Naive thymus-derived CD8-positive, alpha-beta T cell (primary cell): ENCODE measurements at regions not wholly inside any gene's neighbourhood (a gene's known extent, or its start where the extent isn't known, plus 50 kb on each side); places are given as distances from the start of the nearest gene placed in this dataset.

Experiments
- ATAC-seq, 2 donors: fragments of 150-1000 bp; cut with Tn5 transposase in 1 of 2; sonication (Bioruptor Pico), chemical (Tn5 transposase) in 1 of 2; 1 replicate in 1 of 2; 2 replicates in 1 of 2; pipeline ENCODE4 v1.10.0; 2021; ENCODE audit warnings: mild to moderate bottlenecking in 2 of 2, moderate library complexity in 2 of 2
- POLR2A ChIA-PET: fragments of 350-600 bp; sonication (Branson Sonifier 250); formaldehyde crosslinking; loops from one replicate; lab custom pipeline; 2021; ENCODE audit warnings: antibody characterized with exemption; lab: Charles Lee
- DNase-seq, 10 donors: peaks; one replicate each; pipeline versions ENCODE4 v3.0.0 to v3.0.0-alpha.2; 2020 to 2022
- H3K27ac Mint-ChIP-seq, 10 donors: one replicate each; pipeline ENCODE4 v1.8.0; 2020 to 2022; ENCODE audit warnings: mild to moderate bottlenecking in 10 of 10, mixed read lengths in 10 of 10, moderate library complexity in 4 of 10, inconsistent platforms in 1 of 10
- H3K27me3 Mint-ChIP-seq, 5 donors: one replicate each; pipeline ENCODE4 v1.8.0; 2021 to 2022; ENCODE audit warnings: mixed read lengths in 5 of 5
- H3K36me3 Mint-ChIP-seq, 3 donors: one replicate each; pipeline ENCODE4 v1.8.0; 2020 to 2022; ENCODE audit warnings: mixed read lengths in 3 of 3, mild to moderate bottlenecking in 2 of 3, inconsistent platforms in 1 of 3
- H3K4me1 Mint-ChIP-seq, 4 donors: one replicate each; pipeline ENCODE4 v1.8.0; 2021 to 2022; ENCODE audit warnings: mixed read lengths in 4 of 4
- H3K4me3 Mint-ChIP-seq, 10 donors: one replicate each; pipeline ENCODE4 v1.8.0; 2020 to 2022; ENCODE audit warnings: mild to moderate bottlenecking in 10 of 10, mixed read lengths in 10 of 10, moderate library complexity in 6 of 10, inconsistent platforms in 1 of 10
- H3K9me3 Mint-ChIP-seq, 9 donors: one replicate each; pipeline ENCODE4 v1.8.0; 2020 to 2022; ENCODE audit warnings: mixed read lengths in 9 of 9, mild to moderate bottlenecking in 3 of 9, inconsistent platforms in 1 of 9, moderate library complexity in 1 of 9

- no peak for DNase-seq
- no peaks in the 10 kb centered on the region for H3K36me3 Mint-ChIP-seq
- H3K4me1 Mint-ChIP-seq, result no peaks in the 10 kb centered on the region
- POLR2A ChIA-PET, result no interaction called here
- peaks cover 0 to 4% (median 1%) of the 10 kb centered on the region in 5 donors for H3K27me3 Mint-ChIP-seq
- no peak overlapping the region for H3K27ac Mint-ChIP-seq
- H3K9me3 Mint-ChIP-seq, result peaks cover 0 to 5% (median 0%) of the 10 kb centered on the region in 9 donors
- no peak for ATAC-seq
- H3K4me3 Mint-ChIP-seq, result no peak overlapping the region
Measured at GRCh38 chr6:63446405-63446804, 125.9 kb upstream of the LOC128125822 start.

GRCh38 chr6:63447134-63447533 is 125.1 kb upstream of the LOC128125822 start:
- no peak for ATAC-seq
- POLR2A ChIA-PET, result no interaction called here

GRCh38 chr6:63448229-63448628 is 124.1 kb upstream of the LOC128125822 start:
- H3K4me1 Mint-ChIP-seq, result no peaks in the 10 kb centered on the region
- no peaks in the 10 kb centered on the region for H3K36me3 Mint-ChIP-seq
- peaks cover 0 to 5% (median 0%) of the 10 kb centered on the region in 9 donors for H3K9me3 Mint-ChIP-seq
- POLR2A ChIA-PET, result no interaction called here
- H3K27ac Mint-ChIP-seq, result no peak overlapping the region
- H3K4me3 Mint-ChIP-seq, result no peak overlapping the region
- DNase-seq, result no peak
- ATAC-seq, result no peak
- peaks cover 0 to 4% (median 1%) of the 10 kb centered on the region in 5 donors for H3K27me3 Mint-ChIP-seq

More at GRCh38 chr6:63447134-63447533, 125.1 kb upstream of the LOC128125822 start:
- Mint-ChIP-seq H3K4me3 (no peak overlapping the region), H3K9me3 (peaks cover 0 to 5% (median 0%) of the 10 kb centered on the region in 9 donors), H3K4me1 (no peaks in the 10 kb centered on the region), H3K27me3 (peaks cover 0 to 4% (median 1%) of the 10 kb centered on the region in 5 donors), H3K36me3 (no peaks in the 10 kb centered on the region), H3K27ac (no peak overlapping the region)
- no peak for DNase-seq

GRCh38 chr6:63449714-63450113 is 122.6 kb upstream of the LOC128125822 start:
- H3K9me3 Mint-ChIP-seq, result peaks cover 0 to 5% (median 0%) of the 10 kb centered on the region in 9 donors
- H3K27ac Mint-ChIP-seq, result no peak overlapping the region
- POLR2A ChIA-PET, result no interaction called here
- ATAC-seq (no peak), DNase-seq (no peak)
- H3K27me3 Mint-ChIP-seq, result peaks cover 0 to 4% (median 1%) of the 10 kb centered on the region in 5 donors
- H3K4me3 Mint-ChIP-seq, result no peak overlapping the region
- H3K36me3 Mint-ChIP-seq, result no peaks in the 10 kb centered on the region
- no peaks in the 10 kb centered on the region for H3K4me1 Mint-ChIP-seq

GRCh38 chr6:63451238-63451637 is 121.0 kb upstream of the LOC128125822 start:
- Mint-ChIP-seq H3K27ac (no peak overlapping the region), H3K9me3 (peaks cover 0 to 5% (median 0%) of the 10 kb centered on the region in 9 donors), H3K27me3 (peaks cover 0 to 4% (median 0%) of the 10 kb centered on the region in 5 donors), H3K36me3 (no peaks in the 10 kb centered on the region), H3K4me3 (no peak overlapping the region), H3K4me1 (no peaks in the 10 kb centered on the region)
- DNase-seq (no peak), ATAC-seq (no peak)
- POLR2A ChIA-PET, result no interaction called here

- Mint-ChIP-seq H3K36me3 (no peaks in the 10 kb centered on the region), H3K27ac (no peak overlapping the region), H3K4me3 (no peak overlapping the region), H3K9me3 (peaks cover 0 to 5% (median 0%) of the 10 kb centered on the region in 9 donors), H3K4me1 (no peaks in the 10 kb centered on the region), H3K27me3 (peaks cover 0 to 5% (median 0%) of the 10 kb centered on the region in 5 donors)
- no peak for ATAC-seq
- no peak for DNase-seq
- POLR2A ChIA-PET, result no interaction called here
Measured at GRCh38 chr6:63452125-63452524, 120.2 kb upstream of the LOC128125822 start.

GRCh38 chr6:63456734-63457133 is 115.5 kb upstream of the LOC128125822 start:
- ATAC-seq (no peak), DNase-seq (no peak)
- no peaks in the 10 kb centered on the region for H3K36me3 Mint-ChIP-seq
- POLR2A ChIA-PET, result no interaction called here
- no peaks in the 10 kb centered on the region for H3K4me1 Mint-ChIP-seq
- H3K27ac Mint-ChIP-seq, result no peak overlapping the region
- no peaks in the 10 kb centered on the region for H3K9me3 Mint-ChIP-seq
- no peak overlapping the region for H3K4me3 Mint-ChIP-seq
- H3K27me3 Mint-ChIP-seq, result peaks cover 3 to 9% (median 5%) of the 10 kb centered on the region in 5 donors

- Mint-ChIP-seq H3K4me3 (no peak overlapping the region), H3K27ac (no peak overlapping the region), H3K27me3 (peaks cover 3 to 9% (median 5%) of the 10 kb centered on the region in 5 donors), H3K36me3 (no peaks in the 10 kb centered on the region), H3K4me1 (no peaks in the 10 kb centered on the region), H3K9me3 (no peaks in the 10 kb centered on the region)
- POLR2A ChIA-PET, result no interaction called here
- no peak for DNase-seq
- ATAC-seq, result no peak
Measured at GRCh38 chr6:63458480-63459115, 113.7 kb upstream of the LOC128125822 start.

- H3K36me3 Mint-ChIP-seq, result no peaks in the 10 kb centered on the region
- H3K4me1 Mint-ChIP-seq, result no peaks in the 10 kb centered on the region
- no peak overlapping the region for H3K27ac Mint-ChIP-seq
- ATAC-seq (no peak), DNase-seq (no peak)
- POLR2A ChIA-PET, result no interaction called here
- no peak overlapping the region for H3K4me3 Mint-ChIP-seq
- no peaks in the 10 kb centered on the region for H3K9me3 Mint-ChIP-seq
- H3K27me3 Mint-ChIP-seq, result peaks cover 3 to 9% (median 5%) of the 10 kb centered on the region in 5 donors
Measured at GRCh38 chr6:63459814-63460213, 112.5 kb upstream of the LOC128125822 start.

GRCh38 chr6:63460971-63461370 is 111.3 kb upstream of the LOC128125822 start:
- Mint-ChIP-seq H3K36me3 (no peaks in the 10 kb centered on the region), H3K4me3 (no peak overlapping the region), H3K9me3 (no peaks in the 10 kb centered on the region), H3K27ac (no peak overlapping the region), H3K27me3 (peaks cover 3 to 9% (median 5%) of the 10 kb centered on the region in 5 donors), H3K4me1 (no peaks in the 10 kb centered on the region)
- ATAC-seq, result no peak
- no peak for DNase-seq
- POLR2A ChIA-PET, result no interaction called here

- ATAC-seq (no peak), DNase-seq (no peak)
- POLR2A ChIA-PET, result no interaction called here
- Mint-ChIP-seq H3K27me3 (peaks cover 3 to 9% (median 5%) of the 10 kb centered on the region in 5 donors), H3K9me3 (no peaks in the 10 kb centered on the region), H3K36me3 (no peaks in the 10 kb centered on the region), H3K4me1 (no peaks in the 10 kb centered on the region), H3K4me3 (no peak overlapping the region), H3K27ac (no peak overlapping the region)
Measured at GRCh38 chr6:63464060-63464459, 108.2 kb upstream of the LOC128125822 start.

- no peak for DNase-seq
- Mint-ChIP-seq H3K9me3 (no peaks in the 10 kb centered on the region), H3K4me1 (no peaks in the 10 kb centered on the region), H3K27me3 (peaks cover 1 to 9% (median 3%) of the 10 kb centered on the region in 5 donors), H3K36me3 (no peaks in the 10 kb centered on the region), H3K27ac (no peak overlapping the region), H3K4me3 (no peak overlapping the region)
- ATAC-seq, result no peak
- POLR2A ChIA-PET, result no interaction called here
Measured at GRCh38 chr6:63465750-63466149, 106.5 kb upstream of the LOC128125822 start.

- Mint-ChIP-seq H3K27me3 (peaks cover under 1 to 5% (median 4%) of the 10 kb centered on the region in 5 donors), H3K36me3 (no peaks in the 10 kb centered on the region), H3K27ac (no peak overlapping the region), H3K4me3 (no peak overlapping the region), H3K4me1 (no peaks in the 10 kb centered on the region), H3K9me3 (no peaks in the 10 kb centered on the region)
- POLR2A ChIA-PET, result no interaction called here
- DNase-seq (no peak), ATAC-seq (no peak)
Measured at GRCh38 chr6:63466242-63466733, 106.0 kb upstream of the LOC128125822 start.
